HepG2 (cell line): ENCODE measurements at regions not wholly inside any gene's neighbourhood (a gene's known extent, or its start where the extent isn't known, plus 50 kb on each side); places are given as distances from the start of the nearest gene placed in this dataset.

ENCODE experiments used
- ATF3 ChIP-seq: sonication (generic); formaldehyde crosslinking; IDR thresholded peaks from 2 replicates; pipeline ENCODE4 v1.4.0; 2020; ENCODE audit warnings: missing genetic modification reagents
- DDIT3 ChIP-seq: sonication (generic); formaldehyde crosslinking; IDR thresholded peaks from 2 replicates; pipeline ENCODE4 v1.4.0; 2020; ENCODE audit warnings: mild to moderate bottlenecking, missing genetic modification reagents
- ISX ChIP-seq: sonication (generic); formaldehyde crosslinking; conservative IDR thresholded peaks from 2 replicates; pipeline ENCODE4 v1.5.0; 2020; ENCODE audit warnings: missing genetic modification reagents
- KDM6A ChIP-seq: IDR thresholded peaks from 2 replicates; pipeline ENCODE4 v1.6.1; 2016; ENCODE audit warnings: low read depth
- MNT ChIP-seq: fragments of 450-650 bp; IDR thresholded peaks from 2 replicates; pipeline ENCODE4 v1.6.1; 2016
- NFE2L1 ChIP-seq: sonication (generic); formaldehyde crosslinking; IDR thresholded peaks from 2 replicates; pipeline ENCODE4 v1.4.0; 2020; ENCODE audit warnings: missing genetic modification reagents, mild to moderate bottlenecking, borderline replicate concordance
- POLR2G ChIP-seq: fragments of 200-400 bp; formaldehyde crosslinking; IDR thresholded peaks from 2 replicates; pipeline ENCODE4 v1.6.1; 2018; ENCODE audit warnings: mild to moderate bottlenecking, low read depth, low read length, moderate library complexity
- PRMT3 ChIP-seq: sonication (generic); formaldehyde crosslinking; IDR thresholded peaks from 2 replicates; pipeline ENCODE4 v1.8.1; 2022; ENCODE audit warnings: low read depth, mild to moderate bottlenecking, moderate library complexity, missing genetic modification reagents, borderline replicate concordance
- PTBP1 ChIP-seq: fragments of 200-400 bp; formaldehyde crosslinking; IDR thresholded peaks from 2 replicates; pipeline ENCODE4 v1.6.1; 2018; ENCODE audit warnings: low read length, low read depth; ENCODE audit not compliant: poor library complexity, severe bottlenecking
- REST ChIP-seq, 2 experiments: IDR thresholded peaks; 2 replicates each; pipeline ENCODE4 v1.6.1; 2011 to 2012; ENCODE audit warnings: low read length in 2 of 2, borderline replicate concordance in 1 of 2, low read depth in 1 of 2, mild to moderate bottlenecking in 1 of 2, moderate library complexity in 1 of 2
- RFX5 ChIP-seq: IDR thresholded peaks from 2 replicates; pipeline ENCODE4 v1.6.1; 2011; ENCODE audit warnings: low read depth, low read length, improper control_type of control experiment
- USF2 ChIP-seq, 2 experiments: sonication (generic) in 1 of 2; formaldehyde crosslinking in 1 of 2; IDR thresholded peaks; 2 replicates each; pipeline versions ENCODE4 v1.5.1 to v1.6.1; 2011 to 2020; ENCODE audit warnings: borderline replicate concordance in 1 of 2, low read depth in 1 of 2, low read length in 1 of 2, mild to moderate bottlenecking in 1 of 2, missing genetic modification reagents in 1 of 2, moderate library complexity in 1 of 2
- ZBTB20 ChIP-seq: sonication (generic); formaldehyde crosslinking; IDR thresholded peaks from 2 replicates; pipeline ENCODE4 v1.8.1; 2023; ENCODE audit warnings: missing genetic modification reagents, low read depth, mild to moderate bottlenecking, borderline replicate concordance
- ZBTB38 ChIP-seq: sonication (generic); formaldehyde crosslinking; IDR thresholded peaks from 2 replicates; pipeline ENCODE4 v1.5.1; 2020; ENCODE audit warnings: mild to moderate bottlenecking, missing genetic modification reagents
- ZKSCAN8 ChIP-seq: IDR thresholded peaks from 2 replicates; pipeline ENCODE4 v1.6.1; 2016; ENCODE audit warnings: borderline replicate concordance, missing genetic modification reagents, missing compliant biosample characterization
- ZNF121 ChIP-seq: sonication (generic); formaldehyde crosslinking; IDR thresholded peaks from 2 replicates; pipeline ENCODE4 v1.5.0; 2020; ENCODE audit warnings: mild to moderate bottlenecking, missing genetic modification reagents
- ZNF354B ChIP-seq: sonication (generic); formaldehyde crosslinking; IDR thresholded peaks from 2 replicates; pipeline ENCODE4 v1.8.0; 2022; ENCODE audit warnings: mild to moderate bottlenecking, missing genetic modification reagents
- ZNF607 ChIP-seq: sonication (generic); formaldehyde crosslinking; IDR thresholded peaks from 2 replicates; pipeline ENCODE4 v1.5.1; 2020; ENCODE audit warnings: missing genetic modification reagents, mild to moderate bottlenecking, borderline replicate concordance
- ZNF746 ChIP-seq: sonication (generic); formaldehyde crosslinking; IDR thresholded peaks from 2 replicates; pipeline ENCODE4 v1.8.0; 2022; ENCODE audit warnings: mild to moderate bottlenecking, missing genetic modification reagents
- ZSCAN29 ChIP-seq: sonication (generic); formaldehyde crosslinking; conservative IDR thresholded peaks from 2 replicates; pipeline ENCODE4 v1.4.0; 2020; ENCODE audit warnings: mild to moderate bottlenecking, missing genetic modification reagents
- ZSCAN30 ChIP-seq: sonication (generic); formaldehyde crosslinking; IDR thresholded peaks from 2 replicates; pipeline ENCODE4 v1.5.0; 2020; ENCODE audit warnings: mild to moderate bottlenecking, missing genetic modification reagents

GRCh38 chr4:3836756-3837601 is 70.8 kb downstream of the ADRA2C start (continued):
- TF ChIP-seq ZNF607 = no peak
- peak; percentile 93 for TF ChIP-seq MNT
- TF ChIP-seq RFX5 = no peak
- no peak for TF ChIP-seq ISX (CRISPR knock-in tag)
- TF ChIP-seq PRMT3 = no peak
- peak; percentile 55; the same call in 1 of the 2 replicates for TF ChIP-seq POLR2G
- TF ChIP-seq ATF3 (CRISPR knock-in tag) = peak; percentile 98
- TF ChIP-seq ZSCAN30 (CRISPR knock-in tag) = no peak
- no peak for TF ChIP-seq NFE2L1 (CRISPR knock-in tag)
- peak; percentile 96 for TF ChIP-seq ZSCAN29 (CRISPR knock-in tag)
- no peak; the same call in 1 of the 2 replicates for TF ChIP-seq ZNF121 (CRISPR knock-in tag)
- peak; percentile 85; the same call in 1 of the 2 replicates for TF ChIP-seq ZBTB20 (CRISPR knock-in tag)
- TF ChIP-seq DDIT3 (CRISPR knock-in tag) = no peak
- TF ChIP-seq ZBTB38 (CRISPR knock-in tag) = peak; percentile 97
- TF ChIP-seq ZNF746 = peak; percentile 100
- peak; percentile 58; the same call in 1 of the 2 replicates for TF ChIP-seq ZNF354B (CRISPR knock-in tag)
- peak; percentile 89 for TF ChIP-seq PTBP1
- peak; percentile 81 for TF ChIP-seq KDM6A (CRISPR knock-in tag)
- TF ChIP-seq REST (IDR thresholded peaks at IDR 0.05; ENCODE audit: borderline replicate concordance in 1 of 2, low read depth in 1 of 2, low read length in 2 of 2) = no peak
- peak; percentile 41; the same call in 1 of the 2 replicates for TF ChIP-seq ZKSCAN8 (CRISPR knock-in tag)
- TF ChIP-seq USF2 (IDR thresholded peaks at IDR 0.05; ENCODE audit: low read depth, low read length) = no peak
- TF ChIP-seq USF2 (CRISPR knock-in tag; IDR thresholded peaks at IDR 0.05; ENCODE audit: borderline replicate concordance) = peak; percentile 75
